Spleen (tissue), 11 donors: ENCODE measurements at regions not wholly inside any gene's neighbourhood (a gene's known extent, or its start where the extent isn't known, plus 50 kb on each side); places are given as distances from the start of the nearest gene placed in this dataset.

Experiments used
- DNase-seq: peaks from one replicate; pipeline ENCODE4 v3.0.0-alpha.2; 2020
- H3K27ac ChIP-seq, 8 donors: fragments of 200-600 bp; sonication (generic) in 7 of 8; 1 replicate in 4 of 8; 2 replicates in 4 of 8; pipeline versions ENCODE4 v1.5.0 to v1.8.0; 2016 to 2021; ENCODE audit warnings: inconsistent platforms in 4 of 8, mild to moderate bottlenecking in 4 of 8, moderate library complexity in 1 of 8
- H3K27me3 ChIP-seq, 7 donors: fragments of 200-600 bp; sonication (generic) in 6 of 7; replicated peaks in 1 of 7; 1 replicate in 4 of 7; 2 replicates in 3 of 7; pipeline versions ENCODE4 v1.5.0 to v1.8.0; 2016 to 2021; ENCODE audit warnings: inconsistent platforms in 3 of 7, mild to moderate bottlenecking in 1 of 7
- H3K36me3 ChIP-seq, 6 donors: fragments of 200-600 bp; sonication (generic) in 5 of 6; 1 replicate in 4 of 6; 2 replicates in 2 of 6; pipeline versions ENCODE4 v1.5.0 to v1.8.0; 2016 to 2021; ENCODE audit warnings: inconsistent platforms in 2 of 6
- H3K4me1 ChIP-seq, 6 donors: fragments of 200-600 bp; sonication (generic) in 5 of 6; 1 replicate in 3 of 6; 2 replicates in 3 of 6; pipeline versions ENCODE4 v1.5.0 to v1.8.0; 2016 to 2021; ENCODE audit warnings: inconsistent platforms in 3 of 6
- H3K4me3 ChIP-seq, 8 donors: fragments of 200-600 bp; sonication (generic) in 7 of 8; 1 replicate in 4 of 8; 2 replicates in 4 of 8; pipeline versions ENCODE4 v1.5.0 to v1.8.0; 2016 to 2021; ENCODE audit warnings: inconsistent platforms in 4 of 8, mild to moderate bottlenecking in 4 of 8, moderate library complexity in 2 of 8
- H3K9me3 ChIP-seq, 8 donors: fragments of 200-600 bp; sonication (generic) in 7 of 8; 1 replicate in 4 of 8; 2 replicates in 4 of 8; pipeline versions ENCODE4 v1.5.0 to v1.8.0; 2016 to 2021; ENCODE audit warnings: inconsistent platforms in 4 of 8
- CTCF ChIP-seq, 11 experiments: fragments of 200-600 bp in 7 of 11; fragments of 450-650 bp in 4 of 11; sonication (generic) in 4 of 11; IDR thresholded peaks in 8 of 11; conservative IDR thresholded peaks in 3 of 11; 1 replicate in 7 of 11; 2 replicates in 4 of 11; pipeline versions ENCODE4 v1.4.0 to v1.8.0; 2016 to 2021; ENCODE audit warnings: antibody characterized with exemption in 11 of 11, inconsistent platforms in 4 of 11, mild to moderate bottlenecking in 1 of 11
- POLR2A ChIP-seq, 3 donors: fragments of 450-650 bp; IDR thresholded peaks; one replicate each; pipeline ENCODE4 v1.5.1; 2017; ENCODE audit warnings: antibody characterized with exemption in 3 of 3, mild to moderate bottlenecking in 1 of 3
- POLR2AphosphoS5 ChIP-seq, 3 donors: sonication (generic); formaldehyde crosslinking; IDR thresholded peaks; one replicate each; pipeline ENCODE4 v1.5.1; 2017; ENCODE audit warnings: antibody characterized with exemption in 3 of 3
- WGBS, 5 donors: extraction: QIAGEN DNeasy Blood & Tissue Kit in 3 of 5; methylation state at CpG; one replicate each; pipeline versions ENCODE4 v1.1.5 to v1.1.7; 2013 to 2018; 5-methylcytosine and 5-hydroxymethylcytosine counted together
- intact Hi-C: fragments of 100-400 bp; cut with DNase I; formaldehyde crosslinking; loops from one replicate; pipeline ENCODE4 v1.15.0; 2023; ENCODE audit warnings: low total_unique reads
- donor health status: healthy with polysubstance abuse.
- donor health status: DM: no; HTN: no; CAD: no; lungs with moderate emphysema.
- donor health status: DM: no; HTN: no; CAD: no.
- donor health status: Bipolar disorder and iron deficiency.
- donor health status: healthy.
- donor health status: DM: no; HTN: no; CAD: no.
- donor health status: DM: yes; HTN: yes; CAD: no.

- no peaks in the 10 kb centered on the region for H3K27me3 ChIP-seq
- no peaks in the 10 kb centered on the region for H3K4me1 ChIP-seq
- H3K27ac ChIP-seq: no peak overlapping the region
- no peaks in the 10 kb centered on the region for H3K36me3 ChIP-seq
- TF ChIP-seq CTCF (IDR thresholded peaks at IDR 0.05 in 8 of 11, conservative IDR thresholded peaks at IDR 0.05 in 3 of 11) (no peak), POLR2A (IDR thresholded peaks at IDR 0.05) (no peak), POLR2AphosphoS5 (IDR thresholded peaks at IDR 0.05) (no peak)
- peaks cover 0 to 15% (median 9%) of the 10 kb centered on the region in 8 donors for H3K9me3 ChIP-seq
- DNase-seq: no peak
- no peak overlapping the region for H3K4me3 ChIP-seq
- intact Hi-C loops: no loop called here
These were observed 213.1 kb downstream of the CDH26 start for GRCh38 chr20:60171313-60171712.

- H3K4me1 ChIP-seq: no peaks in the 10 kb centered on the region
- H3K27me3 ChIP-seq: no peaks in the 10 kb centered on the region
- no peaks in the 10 kb centered on the region for H3K36me3 ChIP-seq
- TF ChIP-seq POLR2AphosphoS5 (IDR thresholded peaks at IDR 0.05): no peak
- no peak for TF ChIP-seq CTCF (IDR thresholded peaks at IDR 0.05 in 8 of 11, conservative IDR thresholded peaks at IDR 0.05 in 3 of 11)
- TF ChIP-seq POLR2A (IDR thresholded peaks at IDR 0.05): no peak
- H3K9me3 ChIP-seq: peaks cover 0 to 15% (median 9%) of the 10 kb centered on the region in 8 donors
- 83 to 93% (median 89%) methylated on average over 4 of the region's 4 CpGs for WGBS, 5 donors
- no peak overlapping the region for H3K4me3 ChIP-seq
- no peak for DNase-seq
- no peak overlapping the region for H3K27ac ChIP-seq
- intact Hi-C loops: no loop called here
These were observed 213.5 kb downstream of the CDH26 start for GRCh38 chr20:60171738-60172137.

- intact Hi-C loops: no loop called here
- no peak for DNase-seq
- H3K36me3 ChIP-seq: no peaks in the 10 kb centered on the region
- H3K9me3 ChIP-seq: peaks cover 0 to 15% (median 9%) of the 10 kb centered on the region in 8 donors
- H3K27me3 ChIP-seq: no peaks in the 10 kb centered on the region
- WGBS, 5 donors: 82 to 94% (median 91%) methylated on average over 8 of the region's 8 CpGs
- no peaks in the 10 kb centered on the region for H3K4me1 ChIP-seq
- H3K4me3 ChIP-seq: no peak overlapping the region
- H3K27ac ChIP-seq: no peak overlapping the region
- TF ChIP-seq POLR2AphosphoS5 (IDR thresholded peaks at IDR 0.05) (no peak), CTCF (IDR thresholded peaks at IDR 0.05 in 8 of 11, conservative IDR thresholded peaks at IDR 0.05 in 3 of 11) (no peak), POLR2A (IDR thresholded peaks at IDR 0.05) (no peak)
These were observed 214.2 kb downstream of the CDH26 start for GRCh38 chr20:60172346-60172984.

GRCh38 chr20:60177080-60177479 is 218.9 kb downstream of the CDH26 start:
- no peak for DNase-seq
- no peaks in the 10 kb centered on the region for H3K36me3 ChIP-seq
- no peaks in the 10 kb centered on the region for H3K4me1 ChIP-seq
- H3K27ac ChIP-seq: no peak overlapping the region
- no peak for TF ChIP-seq CTCF (IDR thresholded peaks at IDR 0.05 in 8 of 11, conservative IDR thresholded peaks at IDR 0.05 in 3 of 11)
- no peak for TF ChIP-seq POLR2AphosphoS5 (IDR thresholded peaks at IDR 0.05)
- TF ChIP-seq POLR2A (IDR thresholded peaks at IDR 0.05): no peak
- 73 to 86% (median 79%) methylated on average over 5 of the region's 5 CpGs for WGBS, 5 donors
- intact Hi-C loops: no loop called here
- peaks cover 0 to 15% (median 9%) of the 10 kb centered on the region in 8 donors for H3K9me3 ChIP-seq
- no peaks in the 10 kb centered on the region for H3K27me3 ChIP-seq
- H3K4me3 ChIP-seq: no peak overlapping the region
